GM12891 (cell line): ENCODE measurements at regions not wholly inside any gene's neighbourhood (a gene's known extent, or its start where the extent isn't known, plus 50 kb on each side); places are given as distances from the start of the nearest gene placed in this dataset.

Experiments used
- PAX5 ChIP-seq: IDR thresholded peaks from 2 replicates; pipeline ENCODE4 v1.6.1; 2011; ENCODE audit warnings: low read length, moderate library complexity, mild to moderate bottlenecking; ENCODE audit not compliant: insufficient read depth, severe bottlenecking
- POLR2AphosphoS5 ChIP-seq: IDR thresholded peaks from 2 replicates; pipeline ENCODE4 v1.6.1; 2011; ENCODE audit warnings: low read depth, low read length, control low read depth
- SPI1 ChIP-seq: IDR thresholded peaks from 2 replicates; pipeline ENCODE4 v1.6.1; 2011; ENCODE audit warnings: low read depth, low read length, control low read depth

DNA sequence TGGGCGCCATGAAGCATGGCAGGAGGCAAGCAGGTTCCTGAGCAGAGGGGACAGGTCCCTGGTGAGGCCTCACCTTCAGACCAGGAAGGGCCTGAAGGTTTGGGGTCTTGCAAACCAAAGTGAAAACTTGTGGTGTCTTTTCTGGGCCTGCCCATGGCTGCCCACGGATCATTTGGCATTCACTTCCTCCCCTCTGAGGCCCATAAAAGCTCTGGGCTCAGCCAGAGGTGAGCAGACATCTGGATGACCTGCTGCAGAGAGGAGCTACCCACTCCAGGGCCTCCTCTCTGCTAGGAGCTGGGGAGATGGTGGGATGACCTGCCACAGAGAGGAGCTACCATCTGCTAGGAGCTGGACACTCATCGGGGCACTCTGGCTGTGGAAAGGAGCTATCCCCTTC lies 112.9 kb upstream of the TMEM18 start:
- TF ChIP-seq SPI1 (no peak), POLR2AphosphoS5 (no peak), PAX5 (no peak)
